Retinal pigment epithelial cell (primary cell): ENCODE measurements at regions not wholly inside any gene's neighbourhood (a gene's known extent, or its start where the extent isn't known, plus 50 kb on each side); places are given as distances from the start of the nearest gene placed in this dataset.
"Not testable (repeated sequence)": the region's sequence is repeated elsewhere in the genome, so short reads cannot be mapped to it uniquely, and the experiment has no call there.

Source experiments
- DNase-seq: peaks from one replicate; pipeline ENCODE4 v3.0.0-alpha.2; 2010; ENCODE audit warnings: low read depth
- H3K4me3 ChIP-seq: 2 replicates; pipeline ENCODE4 v1.5.1; 2011; ENCODE audit warnings: mild to moderate bottlenecking, low read length, control low read depth, moderate library complexity
- CTCF ChIP-seq: conservative IDR thresholded peaks from 2 replicates; pipeline ENCODE4 v1.5.1; 2011; ENCODE audit warnings: low read depth, low read length, control low read depth, inconsistent platforms

- TF ChIP-seq CTCF: no peak
- DNase-seq: no peak
- no peak overlapping the region for H3K4me3 ChIP-seq
These were observed 652.9 kb upstream of the C16orf82 start for GRCh38 chr16:26413780-26414179.

GRCh38 chr16:26419458-26419857 lies 647.3 kb upstream of the C16orf82 start:
- not testable (repeated sequence) for H3K4me3 ChIP-seq, DNase-seq

GRCh38 chr16:26430618-26431017 lies 636.1 kb upstream of the C16orf82 start:
- TF ChIP-seq CTCF: no peak
- no peak for DNase-seq
- no peak overlapping the region for H3K4me3 ChIP-seq

DNA sequence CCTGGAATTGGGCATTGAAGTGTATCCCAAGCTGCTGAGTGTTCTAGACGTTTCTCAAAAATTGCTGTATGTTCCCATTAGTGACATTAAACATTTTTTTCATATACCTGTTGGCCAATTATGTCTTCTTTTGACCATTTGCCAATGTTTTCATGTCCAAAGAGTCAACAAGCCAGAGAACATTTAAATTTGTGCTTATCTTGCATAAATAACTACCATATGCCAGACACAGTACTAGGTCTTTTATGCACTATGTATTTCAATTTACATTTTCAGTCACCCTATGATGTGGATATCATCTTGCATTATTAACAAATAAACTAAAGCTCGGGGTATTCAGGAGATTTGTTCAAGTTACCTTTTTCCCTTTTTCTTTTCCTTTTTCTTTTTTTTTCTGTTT lies 632.9 kb upstream of the C16orf82 start:
- H3K4me3 ChIP-seq: no peak overlapping the region
- no peak for DNase-seq
- TF ChIP-seq CTCF: no peak

GRCh38 chr16:26441178-26441577 lies 625.5 kb upstream of the C16orf82 start:
- no peak for DNase-seq
- H3K4me3 ChIP-seq: no peak overlapping the region
- no peak for TF ChIP-seq CTCF

- TF ChIP-seq CTCF: no peak
- DNase-seq: no peak
- no peak overlapping the region for H3K4me3 ChIP-seq
These were observed 624.4 kb upstream of the C16orf82 start for GRCh38 chr16:26442321-26442720.

DNA sequence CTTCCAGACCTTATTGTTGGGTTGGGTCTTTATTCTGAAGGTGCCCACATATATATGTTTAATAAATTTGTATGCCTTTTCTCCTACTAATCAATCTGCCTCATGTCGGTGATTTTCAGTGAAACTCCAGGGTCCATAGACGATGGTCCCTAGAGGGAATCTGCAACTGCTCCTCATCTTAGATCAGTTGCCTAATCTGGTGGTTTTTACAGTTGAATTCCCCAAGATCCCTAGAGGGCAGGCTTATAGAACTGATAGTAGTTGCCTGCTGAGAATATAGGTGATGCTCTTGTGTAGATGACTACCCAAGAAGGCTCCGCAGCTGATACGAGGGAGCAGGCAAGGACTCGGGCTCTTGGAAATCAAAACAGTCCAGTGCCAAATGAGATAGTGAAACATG lies 619.2 kb upstream of the C16orf82 start:
- H3K4me3 ChIP-seq: no peak overlapping the region
- no peak for DNase-seq
- TF ChIP-seq CTCF: no peak

DNA sequence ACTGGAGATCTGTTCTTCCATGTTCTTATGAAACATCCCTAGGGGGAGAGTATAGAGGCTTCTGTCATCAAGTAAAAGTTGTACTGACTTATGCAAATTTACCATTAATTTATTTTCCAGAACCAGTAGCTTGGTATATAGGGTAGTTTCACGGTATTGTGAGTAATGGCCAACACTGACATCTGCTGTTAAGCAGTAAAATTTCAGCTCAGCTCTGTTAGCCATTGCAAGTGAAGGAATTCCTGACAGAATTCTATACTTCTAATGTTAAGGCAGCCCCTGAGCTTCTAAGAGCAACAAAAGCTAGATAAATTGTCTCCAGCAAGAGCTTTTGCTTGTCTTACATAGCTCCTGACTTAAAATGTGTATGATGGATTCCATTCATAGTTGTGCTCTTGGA lies 613.5 kb upstream of the C16orf82 start:
- H3K4me3 ChIP-seq: no peak overlapping the region
- no peak for DNase-seq
- TF ChIP-seq CTCF: no peak
